Uterus (tissue), 2 donors: ENCODE measurements at regions not wholly inside any gene's neighbourhood (a gene's known extent, or its start where the extent isn't known, plus 50 kb on each side); places are given as distances from the start of the nearest gene placed in this dataset.

ENCODE experiments used
- POLR2A ChIP-seq, 2 donors: fragments of 450-650 bp; IDR thresholded peaks; one replicate each; pipeline ENCODE4 v1.6.1; 2016; ENCODE audit warnings: antibody characterized with exemption in 2 of 2, mild to moderate bottlenecking in 1 of 2, moderate library complexity in 1 of 2
- TF ChIP-seq, protein P1 (sequence below), 4 experiments: fragments of 200-600 bp in 2 of 4; fragments of 450-650 bp in 2 of 4; sonication (generic) in 2 of 4; IDR thresholded peaks; one replicate each; pipeline ENCODE4 v1.5.1; 2016 to 2019; ENCODE audit warnings: antibody characterized with exemption in 4 of 4, mild to moderate bottlenecking in 2 of 4, moderate library complexity in 1 of 4

GRCh38 chr20:40503119-40503518 lies 185.9 kb downstream of the MAFB start:
- TF ChIP-seq, protein P1, sequence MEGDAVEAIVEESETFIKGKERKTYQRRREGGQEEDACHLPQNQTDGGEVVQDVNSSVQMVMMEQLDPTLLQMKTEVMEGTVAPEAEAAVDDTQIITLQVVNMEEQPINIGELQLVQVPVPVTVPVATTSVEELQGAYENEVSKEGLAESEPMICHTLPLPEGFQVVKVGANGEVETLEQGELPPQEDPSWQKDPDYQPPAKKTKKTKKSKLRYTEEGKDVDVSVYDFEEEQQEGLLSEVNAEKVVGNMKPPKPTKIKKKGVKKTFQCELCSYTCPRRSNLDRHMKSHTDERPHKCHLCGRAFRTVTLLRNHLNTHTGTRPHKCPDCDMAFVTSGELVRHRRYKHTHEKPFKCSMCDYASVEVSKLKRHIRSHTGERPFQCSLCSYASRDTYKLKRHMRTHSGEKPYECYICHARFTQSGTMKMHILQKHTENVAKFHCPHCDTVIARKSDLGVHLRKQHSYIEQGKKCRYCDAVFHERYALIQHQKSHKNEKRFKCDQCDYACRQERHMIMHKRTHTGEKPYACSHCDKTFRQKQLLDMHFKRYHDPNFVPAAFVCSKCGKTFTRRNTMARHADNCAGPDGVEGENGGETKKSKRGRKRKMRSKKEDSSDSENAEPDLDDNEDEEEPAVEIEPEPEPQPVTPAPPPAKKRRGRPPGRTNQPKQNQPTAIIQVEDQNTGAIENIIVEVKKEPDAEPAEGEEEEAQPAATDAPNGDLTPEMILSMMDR (IDR thresholded peaks at IDR 0.05): no peak
- no peak for TF ChIP-seq POLR2A (IDR thresholded peaks at IDR 0.05)
